ENCODE measurements at regions not wholly inside any gene's neighbourhood (a gene's known extent, or its start where the extent isn't known, plus 50 kb on each side); places are given as distances from the start of the nearest gene placed in this dataset.
"Not testable (repeated sequence)": the region's sequence is repeated elsewhere in the genome, so short reads cannot be mapped to it uniquely, and the experiment has no call there.

GRCh38 chr21:9753943-9754342 is 767.4 kb upstream of the TPTE start:
- ATAC-seq (no peak), DNase-seq (ENCODE audit: low read depth, low spot score) (no peak)
- no TSS peak for BruUV-seq (replicated peaks)
- Histone ChIP-seq H3K27me3 (ENCODE audit: insufficient read depth, low read length) (no peaks in the 10 kb centered on the region), H3K4me2 (ENCODE audit: low read length) (no peak overlapping the region), H3K9me3 (ENCODE audit: control insufficient read depth in 1 of 2, insufficient read depth in 1 of 2, low read depth in 1 of 2, low read length in 2 of 2) (peaks cover 39 to 42% of the 10 kb centered on the region in 2 experiments; a peak in 3 of 4 replicates), H3K36me3 (ENCODE audit: control insufficient read depth in 1 of 2, insufficient read depth in 2 of 2, low read length in 2 of 2) (no peaks in the 10 kb centered on the region), H3K4me3 (replicated peaks in 1 of 2; ENCODE audit: low read depth in 1 of 2, low read length in 2 of 2) (no peak overlapping the region), H4K20me1 (ENCODE audit: insufficient read depth) (no peaks in the 10 kb centered on the region), H3K27ac (ENCODE audit: low read depth, low read length) (no peak overlapping the region), H3K9me2 (ENCODE audit: insufficient read depth) (no peaks in the 10 kb centered on the region), H3K79me2 (ENCODE audit: insufficient read depth, low read length) (no peaks in the 10 kb centered on the region), H2AFZ (ENCODE audit: low read depth, low read length, poor library complexity, severe bottlenecking) (no peak overlapping the region), H3K9ac (ENCODE audit: low read length) (no peak overlapping the region), H3K4me1 (ENCODE audit: control insufficient read depth in 1 of 2, insufficient read depth in 2 of 2, low read length in 2 of 2) (no peaks in the 10 kb centered on the region)
- POLR2A ChIA-PET = no interaction called here
- TF ChIP-seq POLR2A (IDR thresholded peaks at IDR 0.05; ENCODE audit: borderline replicate concordance, extremely low read depth, insufficient read depth, insufficient read length) (no peak), MAX (IDR thresholded peaks at IDR 0.05) (no peak), SP1 (IDR thresholded peaks at IDR 0.05; ENCODE audit: low read depth) (no peak), POLR2AphosphoS5 (IDR thresholded peaks at IDR 0.05; ENCODE audit: low read depth, low read length) (no peak), EGR1 (IDR thresholded peaks at IDR 0.05; ENCODE audit: low read depth) (no peak), FOSL1 (IDR thresholded peaks at IDR 0.05; ENCODE audit: low read depth) (no peak), SRF (IDR thresholded peaks at IDR 0.05; ENCODE audit: low read depth) (no peak), CBX3 (IDR thresholded peaks at IDR 0.05; ENCODE audit: low read depth) (no peak), EZH2 (IDR thresholded peaks at IDR 0.05) (no peak), CEBPB (IDR thresholded peaks at IDR 0.05; ENCODE audit: low read depth) (no peak), RAD21 (IDR thresholded peaks at IDR 0.05; ENCODE audit: low read depth) (no peak), YY1 (IDR thresholded peaks at IDR 0.05; ENCODE audit: extremely low read depth, insufficient replicate concordance, low read depth, low read length) (no peak), ZBTB33 (IDR thresholded peaks at IDR 0.05; ENCODE audit: extremely low read depth, insufficient replicate concordance, low read length) (no peak), TCF7L2 (IDR thresholded peaks at IDR 0.05; ENCODE audit: borderline replicate concordance, extremely low read depth, insufficient read depth, insufficient read length) (no peak)
- CTCF ChIA-PET = no interaction called here
- RAD21 ChIA-PET (ENCODE audit: low non-redundant PET in 1 of 2, low total read pairs in 2 of 2, uncharacterized antibody in 2 of 2, unreplicated experiment in 2 of 2) = no interaction called here
- intact Hi-C loops (cut with micrococcal nuclease) = no loop called here

- H4K20me1 ChIP-seq (ENCODE audit: insufficient read depth); DNase-seq (ENCODE audit: low read depth, low spot score); RAD21 ChIA-PET (ENCODE audit: low non-redundant PET in 1 of 2, low total read pairs in 2 of 2, uncharacterized antibody in 2 of 2, unreplicated experiment in 2 of 2); CTCF ChIA-PET; H3K36me3 ChIP-seq (ENCODE audit: control insufficient read depth in 1 of 2, insufficient read depth in 2 of 2, low read length in 2 of 2); intact Hi-C loops (cut with micrococcal nuclease); POLR2A ChIA-PET; H3K27ac ChIP-seq (ENCODE audit: low read depth, low read length); ATAC-seq; BruUV-seq (replicated peaks); H3K9me2 ChIP-seq (ENCODE audit: insufficient read depth); H3K9ac ChIP-seq (ENCODE audit: low read length); H2AFZ ChIP-seq (ENCODE audit: low read depth, low read length, poor library complexity, severe bottlenecking); H3K4me2 ChIP-seq (ENCODE audit: low read length); H3K4me3 ChIP-seq (replicated peaks in 1 of 2; ENCODE audit: low read depth in 1 of 2, low read length in 2 of 2); H3K27me3 ChIP-seq (ENCODE audit: insufficient read depth, low read length); H3K79me2 ChIP-seq (ENCODE audit: insufficient read depth, low read length); H3K4me1 ChIP-seq (ENCODE audit: control insufficient read depth in 1 of 2, insufficient read depth in 2 of 2, low read length in 2 of 2): not testable (repeated sequence)
- peaks cover 43 to 44% of the 10 kb centered on the region in 2 experiments; a peak in 3 of 4 replicates for H3K9me3 ChIP-seq (ENCODE audit: control insufficient read depth in 1 of 2, insufficient read depth in 1 of 2, low read depth in 1 of 2, low read length in 2 of 2)
Observed at GRCh38 chr21:9754434-9754833, 766.9 kb upstream of the TPTE start.

Measured in HCT116 (cell line).